WTC11 (cell line): ENCODE measurements at regions not wholly inside any gene's neighbourhood (a gene's known extent, or its start where the extent isn't known, plus 50 kb on each side); places are given as distances from the start of the nearest gene placed in this dataset.

Experiments
- CTCF ChIP-seq: fragments of 200-600 bp; IDR thresholded peaks from 2 replicates; pipeline ENCODE4 v1.8.0; 2022; ENCODE audit warnings: antibody characterized with exemption
- E2F1 ChIP-seq: sonication (generic); formaldehyde crosslinking; IDR thresholded peaks from 2 replicates; pipeline ENCODE4 v1.8.0; 2022; ENCODE audit warnings: mild to moderate bottlenecking, missing genetic modification reagents
- ELF4 ChIP-seq: sonication (generic); formaldehyde crosslinking; IDR thresholded peaks from 2 replicates; pipeline ENCODE4 v1.8.1; 2022; ENCODE audit warnings: low read depth, mild to moderate bottlenecking, moderate library complexity, missing genetic modification reagents
- HMGXB4 ChIP-seq: sonication (generic); formaldehyde crosslinking; IDR thresholded peaks from 2 replicates; pipeline ENCODE4 v1.8.1; 2023; ENCODE audit warnings: mild to moderate bottlenecking, moderate library complexity, missing genetic modification reagents
- MLX ChIP-seq: sonication (generic); formaldehyde crosslinking; IDR thresholded peaks from 2 replicates; pipeline ENCODE4 v1.8.1; 2023; ENCODE audit warnings: mild to moderate bottlenecking, missing genetic modification reagents, moderate library complexity
- MXD4 ChIP-seq: fragments of 250-450 bp; sonication (Bioruptor Pico); IDR thresholded peaks from 2 replicates; pipeline ENCODE4 v1.8.0; 2021; ENCODE audit warnings: mild to moderate bottlenecking, moderate library complexity, borderline replicate concordance
- OVOL2 ChIP-seq: fragments of 250-450 bp; sonication (Bioruptor Pico); IDR thresholded peaks from 2 replicates; pipeline ENCODE4 v1.9.0; 2021; ENCODE audit warnings: mild to moderate bottlenecking, borderline replicate concordance
- USF1 ChIP-seq: sonication (generic); formaldehyde crosslinking; IDR thresholded peaks from 2 replicates; pipeline ENCODE4 v1.8.0; 2022; ENCODE audit warnings: mild to moderate bottlenecking, missing genetic modification reagents
- ZNF423 ChIP-seq: fragments of 250-450 bp; sonication (Bioruptor Pico); IDR thresholded peaks from 2 replicates; pipeline ENCODE4 v2.1.2; 2022; ENCODE audit warnings: mild to moderate bottlenecking, moderate library complexity

- TF ChIP-seq OVOL2 (CRISPR knock-in tag) (no peak), CTCF (no peak), USF1 (no peak), ZNF423 (CRISPR knock-in tag) (no peak), MXD4 (CRISPR knock-in tag) (no peak), MLX (CRISPR knock-in tag) (no peak), ELF4 (no peak), E2F1 (CRISPR knock-in tag) (no peak), HMGXB4 (no peak)
Measured at GRCh38 chr6:90669846-90670245, 83.0 kb upstream of the MAP3K7 start.
